Activated CD8-positive, alpha-beta T cell treated with anti-CD3 and anti-CD28 coated beads for 36 hours (primary cell): ENCODE measurements at regions not wholly inside any gene's neighbourhood (a gene's known extent, or its start where the extent isn't known, plus 50 kb on each side); places are given as distances from the start of the nearest gene placed in this dataset.

ENCODE experiments used
- ATAC-seq: fragments of 200-7000 bp; cut with Tn5 transposase; one replicate; pipeline ENCODE4 v1.10.0; 2021; ENCODE audit warnings: mild to moderate bottlenecking, moderate library complexity
- CTCF ChIA-PET: fragments of 350-600 bp; sonication (Branson Sonifier 250); formaldehyde crosslinking; loops from one replicate; lab custom pipeline; 2021; ENCODE audit warnings: antibody characterized with exemption; lab: Charles Lee
- POLR2A ChIA-PET: fragments of 350-600 bp; sonication (Branson Sonifier 250); formaldehyde crosslinking; loops from one replicate; lab custom pipeline; 2021; ENCODE audit warnings: antibody characterized with exemption; lab: Charles Lee
- DNase-seq: peaks from one replicate; pipeline ENCODE4 v3.0.0-alpha.2; 2020
- H3K27ac Mint-ChIP-seq: one replicate; pipeline ENCODE4 v1.8.0; 2021; ENCODE audit warnings: mild to moderate bottlenecking, mixed read lengths
- H3K27me3 Mint-ChIP-seq: one replicate; pipeline ENCODE4 v1.8.0; 2021; ENCODE audit warnings: mixed read lengths
- H3K36me3 Mint-ChIP-seq: one replicate; pipeline ENCODE4 v1.8.0; 2021; ENCODE audit warnings: low read depth, mixed read lengths
- H3K4me1 Mint-ChIP-seq: one replicate; pipeline ENCODE4 v1.8.0; 2021; ENCODE audit warnings: low read depth, mixed read lengths
- H3K4me3 Mint-ChIP-seq: one replicate; pipeline ENCODE4 v1.8.0; 2021; ENCODE audit warnings: mild to moderate bottlenecking, moderate library complexity, mixed read lengths
- H3K9me3 Mint-ChIP-seq: one replicate; pipeline ENCODE4 v1.8.0; 2021; ENCODE audit warnings: mixed read lengths
- intact Hi-C: fragments of 100-400 bp; cut with micrococcal nuclease; formaldehyde crosslinking; loops from one replicate; pipeline ENCODE4 v1.10.0; 2022
- TF ChIP-seq, protein P1 (sequence below): fragments of 200-600 bp; IDR thresholded peaks from one replicate; pipeline ENCODE4 v1.8.0; 2022; ENCODE audit warnings: antibody characterized with exemption, mild to moderate bottlenecking

DNA sequence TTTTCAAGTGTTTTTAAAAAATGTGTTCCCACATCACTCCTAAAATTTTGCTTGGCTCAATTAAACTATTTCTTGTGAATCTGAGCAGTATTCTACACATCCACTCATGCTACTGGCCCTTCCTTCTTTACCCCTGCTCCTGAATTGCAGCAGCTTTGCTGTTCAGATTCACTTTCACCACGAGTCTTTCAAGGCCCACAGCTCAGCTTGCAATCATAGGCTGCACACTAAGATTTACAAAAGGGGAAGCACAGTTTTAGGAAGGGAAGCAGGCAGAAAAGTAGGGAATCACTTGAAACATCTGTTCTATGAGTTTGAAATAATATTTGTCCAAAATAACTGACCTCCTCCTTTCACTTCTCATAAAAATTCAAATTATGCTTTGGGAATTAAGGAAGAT, 70.9 kb upstream of the EDEM3 start:
- ChIA-PET POLR2A (no interaction called here), CTCF (interaction anchor here (1.4 kb wide), 1 partner anchor 156 kb away, joined by 3 read pairs; no protein-coding TSS in a partner anchor)
- Mint-ChIP-seq H3K4me1 (peaks cover 15% of the 10 kb centered on the region), H3K4me3 (no peak overlapping the region), H3K9me3 (no peaks in the 10 kb centered on the region), H3K27me3 (no peaks in the 10 kb centered on the region), H3K36me3 (peaks cover 4% of the 10 kb centered on the region), H3K27ac (no peak overlapping the region)
- TF ChIP-seq, protein P1, sequence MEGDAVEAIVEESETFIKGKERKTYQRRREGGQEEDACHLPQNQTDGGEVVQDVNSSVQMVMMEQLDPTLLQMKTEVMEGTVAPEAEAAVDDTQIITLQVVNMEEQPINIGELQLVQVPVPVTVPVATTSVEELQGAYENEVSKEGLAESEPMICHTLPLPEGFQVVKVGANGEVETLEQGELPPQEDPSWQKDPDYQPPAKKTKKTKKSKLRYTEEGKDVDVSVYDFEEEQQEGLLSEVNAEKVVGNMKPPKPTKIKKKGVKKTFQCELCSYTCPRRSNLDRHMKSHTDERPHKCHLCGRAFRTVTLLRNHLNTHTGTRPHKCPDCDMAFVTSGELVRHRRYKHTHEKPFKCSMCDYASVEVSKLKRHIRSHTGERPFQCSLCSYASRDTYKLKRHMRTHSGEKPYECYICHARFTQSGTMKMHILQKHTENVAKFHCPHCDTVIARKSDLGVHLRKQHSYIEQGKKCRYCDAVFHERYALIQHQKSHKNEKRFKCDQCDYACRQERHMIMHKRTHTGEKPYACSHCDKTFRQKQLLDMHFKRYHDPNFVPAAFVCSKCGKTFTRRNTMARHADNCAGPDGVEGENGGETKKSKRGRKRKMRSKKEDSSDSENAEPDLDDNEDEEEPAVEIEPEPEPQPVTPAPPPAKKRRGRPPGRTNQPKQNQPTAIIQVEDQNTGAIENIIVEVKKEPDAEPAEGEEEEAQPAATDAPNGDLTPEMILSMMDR: no peak
- intact Hi-C loops: no loop called here
- DNase-seq (no peak), ATAC-seq (no peak)

DNA sequence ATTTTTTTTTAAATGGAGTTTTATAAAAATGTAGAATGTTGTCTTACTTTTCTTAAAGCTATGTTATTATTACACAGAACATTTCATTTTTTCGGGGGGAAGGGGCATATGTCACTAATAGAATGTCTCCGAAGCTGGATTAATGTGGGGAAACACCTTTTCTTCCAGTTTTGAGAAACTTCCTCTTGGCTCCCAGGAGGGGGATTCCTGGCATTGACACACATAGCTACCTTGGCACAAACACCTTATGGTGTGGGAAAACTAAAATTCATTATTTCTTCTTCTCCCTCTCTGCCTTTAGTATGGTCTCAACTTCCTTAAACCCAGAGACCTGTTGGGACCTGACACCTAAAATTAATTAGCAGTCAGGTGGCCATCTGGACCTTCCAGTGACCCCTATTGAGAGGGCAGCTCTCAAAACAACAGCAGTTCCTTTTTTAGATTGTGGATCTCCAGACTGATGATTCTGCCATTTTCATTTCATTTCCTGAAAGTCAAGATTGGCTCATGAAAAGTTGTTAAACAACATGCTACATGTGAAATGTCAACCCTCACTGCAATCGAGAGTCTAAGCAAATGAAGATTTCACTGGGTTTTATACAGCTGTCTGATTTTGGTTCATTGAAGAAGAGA, 70.1 kb upstream of the EDEM3 start:
- ATAC-seq (no peak), DNase-seq (no peak)
- Mint-ChIP-seq H3K27ac (no peak overlapping the region), H3K27me3 (no peaks in the 10 kb centered on the region), H3K9me3 (no peaks in the 10 kb centered on the region), H3K4me1 (peaks cover 18% of the 10 kb centered on the region), H3K36me3 (no peaks in the 10 kb centered on the region), H3K4me3 (no peak overlapping the region)
- TF ChIP-seq, protein P1: no peak
- ChIA-PET CTCF (interaction anchor here (1.4 kb wide), 1 partner anchor 157 kb away, joined by 3 read pairs; no protein-coding TSS in a partner anchor), POLR2A (no interaction called here)
- intact Hi-C loops: no loop called here

DNA sequence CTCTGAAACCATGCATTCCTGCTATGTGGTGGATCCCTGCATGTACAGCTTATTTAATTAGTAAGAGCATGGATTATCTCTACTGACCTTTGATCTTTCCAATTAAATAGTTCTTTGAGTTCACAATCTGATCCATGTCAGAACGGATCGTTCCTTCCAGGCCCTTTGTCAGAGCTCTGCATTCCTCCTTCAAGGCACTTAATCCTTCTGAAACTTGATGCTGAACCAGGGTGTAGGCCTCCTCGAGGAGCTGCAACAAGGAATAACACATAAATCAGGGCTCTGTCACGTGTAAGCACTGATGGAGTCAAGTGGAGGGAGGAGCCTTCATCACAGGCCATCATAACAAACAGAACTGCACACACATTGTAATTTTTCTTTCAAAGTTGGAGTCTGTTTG, 68.4 kb upstream of the EDEM3 start:
- Mint-ChIP-seq H3K4me3 (no peak overlapping the region), H3K27me3 (no peaks in the 10 kb centered on the region), H3K4me1 (peaks cover 18% of the 10 kb centered on the region), H3K36me3 (peaks cover 6% of the 10 kb centered on the region), H3K27ac (no peak overlapping the region), H3K9me3 (no peaks in the 10 kb centered on the region)
- TF ChIP-seq, protein P1: no peak
- CTCF ChIA-PET: interaction anchor here (1.0 to 1.3 kb wide), 2 partner anchors 11 to 18 kb away, joined by 3 to 4 read pairs; no protein-coding TSS in a partner anchor
- DNase-seq (no peak), ATAC-seq (no peak)
- intact Hi-C loops: no loop called here
- POLR2A ChIA-PET: no interaction called here

DNA sequence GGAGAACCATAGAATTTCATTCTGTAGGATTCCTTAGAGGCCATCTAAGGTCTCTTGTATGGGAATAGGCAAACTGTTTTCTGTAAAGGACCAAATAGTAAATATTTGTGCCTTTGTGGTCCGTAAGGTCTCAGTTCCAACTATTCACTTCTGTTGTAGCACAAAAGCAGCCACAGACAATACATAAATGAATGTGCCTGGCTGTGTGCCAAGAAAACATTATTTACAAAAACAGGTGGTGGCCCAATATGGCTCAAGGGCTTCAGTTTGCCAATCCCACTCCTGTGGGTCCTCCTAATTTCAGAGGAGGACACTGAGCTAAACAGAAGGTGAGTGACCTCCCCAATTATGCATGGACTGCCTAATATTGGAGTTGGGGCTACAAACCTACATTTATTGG, 67.6 kb upstream of the EDEM3 start:
- no peak for DNase-seq
- no peak for ATAC-seq
- ChIA-PET CTCF (interaction anchor here (1.0 kb wide), 1 partner anchor 57 kb away, joined by 3 read pairs; no protein-coding TSS in a partner anchor), POLR2A (interaction anchor here (0.9 kb wide), 1 partner anchor 10 kb away, joined by 3 read pairs; no protein-coding TSS in a partner anchor)
- Mint-ChIP-seq H3K27me3 (no peaks in the 10 kb centered on the region), H3K4me3 (no peak overlapping the region), H3K9me3 (peaks cover 2% of the 10 kb centered on the region), H3K36me3 (peaks cover 12% of the 10 kb centered on the region), H3K4me1 (peaks cover 18% of the 10 kb centered on the region), H3K27ac (no peak overlapping the region)
- intact Hi-C loops: no loop called here
- TF ChIP-seq, protein P1: no peak

DNA sequence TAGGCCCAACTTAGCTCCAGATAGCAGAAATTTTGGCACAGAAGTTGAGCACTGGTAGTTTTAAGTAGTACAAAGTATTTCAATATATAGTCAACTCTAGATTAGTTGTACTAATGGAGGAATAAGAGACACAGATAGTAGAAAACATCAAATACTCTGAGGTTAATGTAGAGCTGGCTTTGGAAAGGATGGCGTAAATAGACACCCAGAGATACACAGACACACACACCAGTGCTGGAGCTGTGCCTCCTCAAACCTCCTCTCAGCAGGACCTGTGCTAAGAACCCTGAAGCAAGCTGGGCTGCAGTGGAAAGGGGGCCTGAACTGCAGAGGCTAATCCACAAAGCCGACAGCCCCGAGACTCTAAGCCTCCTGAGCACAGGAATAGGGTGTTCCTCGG, 67.0 kb upstream of the EDEM3 start:
- no peak for ATAC-seq
- no peak for DNase-seq
- peaks cover 15% of the 10 kb centered on the region for H3K4me1 Mint-ChIP-seq
- CTCF ChIA-PET: interaction anchor here (0.9 to 1.8 kb wide), 5 partner anchors 16 to 349 kb away, joined by 3 to 7 read pairs (median 4); no protein-coding TSS in a partner anchor
- peaks cover 2% of the 10 kb centered on the region for H3K9me3 Mint-ChIP-seq
- intact Hi-C loops: no loop called here
- no peak overlapping the region for H3K27ac Mint-ChIP-seq
- H3K36me3 Mint-ChIP-seq: peaks cover 12% of the 10 kb centered on the region
- H3K4me3 Mint-ChIP-seq: no peak overlapping the region
- TF ChIP-seq, protein P1: no peak
- POLR2A ChIA-PET: interaction anchor here (0.9 kb wide), 1 partner anchor 9 kb away, joined by 3 read pairs; no protein-coding TSS in a partner anchor
- no peaks in the 10 kb centered on the region for H3K27me3 Mint-ChIP-seq
